CD4-positive, alpha-beta memory T cell (primary cell): ENCODE measurements at regions not wholly inside any gene's neighbourhood (a gene's known extent, or its start where the extent isn't known, plus 50 kb on each side); places are given as distances from the start of the nearest gene placed in this dataset.
"Not testable (repeated sequence)": the region's sequence is repeated elsewhere in the genome, so short reads cannot be mapped to it uniquely, and the experiment has no call there.

ENCODE experiments used
- CTCF ChIA-PET: fragments of 350-600 bp; sonication (Branson Sonifier 250); formaldehyde crosslinking; loops from one replicate; lab custom pipeline; 2021; ENCODE audit warnings: inconsistent platforms; ENCODE audit not compliant: partially characterized antibody; lab: Charles Lee
- POLR2A ChIA-PET: fragments of 350-600 bp; sonication (Branson Sonifier 250); formaldehyde crosslinking; loops from one replicate; lab custom pipeline; 2021; ENCODE audit not compliant: partially characterized antibody; lab: Charles Lee
- DNase-seq, 5 donors: peaks; one replicate each; pipeline versions ENCODE4 v3.0.0 to v3.0.0-alpha.2; 2020 to 2022; ENCODE audit warnings: mixed read lengths in 1 of 5
- H3K27ac ChIP-seq: one replicate; pipeline ENCODE4 v1.7.0; 2013; ENCODE audit warnings: low read depth, low read length
- H3K27me3 ChIP-seq: 2 replicates; pipeline ENCODE4 v1.7.0; 2013; ENCODE audit warnings: mild to moderate bottlenecking, low read length, moderate library complexity; ENCODE audit not compliant: insufficient read depth
- H3K36me3 ChIP-seq: 2 replicates; pipeline ENCODE4 v1.7.0; 2013; ENCODE audit warnings: mild to moderate bottlenecking, low read length, moderate library complexity; ENCODE audit not compliant: insufficient read depth
- H3K4me1 ChIP-seq: 2 replicates; pipeline ENCODE4 v1.7.0; 2013; ENCODE audit warnings: mild to moderate bottlenecking, low read length, moderate library complexity; ENCODE audit not compliant: insufficient read depth
- H3K4me3 ChIP-seq, 2 donors: one replicate each; pipeline ENCODE4 v1.7.0; 2013; ENCODE audit warnings: low read length in 2 of 2, mild to moderate bottlenecking in 1 of 2
- H3K9me3 ChIP-seq, 2 donors: one replicate each; pipeline ENCODE4 v1.7.0; 2013; ENCODE audit warnings: low read length in 2 of 2, control low read depth in 1 of 2; ENCODE audit not compliant: control insufficient read depth in 1 of 2
- H3K27ac Mint-ChIP-seq, 7 donors: one replicate each; pipeline ENCODE4 v1.8.0; 2020 to 2021; ENCODE audit warnings: mixed read lengths in 7 of 7, mild to moderate bottlenecking in 6 of 7, inconsistent platforms in 3 of 7, moderate library complexity in 3 of 7
- H3K27me3 Mint-ChIP-seq, 2 donors: one replicate each; pipeline ENCODE4 v1.8.0; 2020 to 2021; ENCODE audit warnings: mixed read lengths in 2 of 2
- H3K36me3 Mint-ChIP-seq, 2 donors: one replicate each; pipeline ENCODE4 v1.8.0; 2020 to 2021; ENCODE audit warnings: mixed read lengths in 2 of 2, inconsistent platforms in 1 of 2, mild to moderate bottlenecking in 1 of 2
- H3K4me1 Mint-ChIP-seq, 4 donors: one replicate each; pipeline ENCODE4 v1.8.0; 2020 to 2021; ENCODE audit warnings: mixed read lengths in 4 of 4, mild to moderate bottlenecking in 1 of 4
- H3K4me3 Mint-ChIP-seq, 8 donors: one replicate each; pipeline ENCODE4 v1.8.0; 2020 to 2021; ENCODE audit warnings: mixed read lengths in 8 of 8, mild to moderate bottlenecking in 7 of 8, moderate library complexity in 6 of 8, inconsistent platforms in 3 of 8
- H3K9me3 Mint-ChIP-seq, 8 donors: one replicate each; pipeline ENCODE4 v1.8.0; 2020 to 2021; ENCODE audit warnings: mixed read lengths in 8 of 8, mild to moderate bottlenecking in 5 of 8, inconsistent platforms in 3 of 8, moderate library complexity in 1 of 8
- intact Hi-C: fragments of 100-400 bp; cut with micrococcal nuclease; formaldehyde crosslinking; loops from one replicate; pipeline ENCODE4 v1.15.1; 2023

DNA sequence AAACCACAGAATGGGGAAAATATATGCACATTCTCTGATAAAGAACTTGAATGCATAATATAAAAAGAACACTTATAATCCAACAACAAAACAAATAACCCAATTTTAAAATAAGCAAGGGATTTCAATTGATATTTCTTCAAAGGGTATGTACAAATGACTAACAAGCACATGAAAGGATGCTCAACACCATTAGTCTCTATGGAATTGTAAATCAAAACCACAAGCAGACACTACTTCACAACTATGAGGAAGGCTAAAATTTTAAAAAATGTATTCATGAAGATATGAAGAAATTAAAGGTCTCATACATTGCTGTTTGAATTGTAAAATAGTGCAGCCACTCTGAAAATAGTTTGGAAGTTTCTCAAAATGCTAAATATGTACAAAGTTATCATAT is 78.9 kb upstream of the GAS1 start:
- Histone ChIP-seq H3K4me1 (no peaks in the 10 kb centered on the region), H3K27ac (no peak overlapping the region), H3K9me3 (no peaks in the 10 kb centered on the region), H3K27me3 (no peaks in the 10 kb centered on the region), H3K36me3 (no peaks in the 10 kb centered on the region), H3K4me3 (no peak overlapping the region)
- intact Hi-C loops: no loop called here
- H3K9me3 Mint-ChIP-seq: peaks cover 0 to 3% (median under 1%) of the 10 kb centered on the region in 8 donors
- CTCF ChIA-PET: no interaction called here
- POLR2A ChIA-PET: no interaction called here
- no peak overlapping the region for H3K4me3 Mint-ChIP-seq
- no peak overlapping the region for H3K27ac Mint-ChIP-seq
- DNase-seq: no peak
- peaks cover 2 to 11% of the 10 kb centered on the region in 2 donors for H3K27me3 Mint-ChIP-seq
- no peaks in the 10 kb centered on the region for H3K36me3 Mint-ChIP-seq
- H3K4me1 Mint-ChIP-seq: no peaks in the 10 kb centered on the region

DNA sequence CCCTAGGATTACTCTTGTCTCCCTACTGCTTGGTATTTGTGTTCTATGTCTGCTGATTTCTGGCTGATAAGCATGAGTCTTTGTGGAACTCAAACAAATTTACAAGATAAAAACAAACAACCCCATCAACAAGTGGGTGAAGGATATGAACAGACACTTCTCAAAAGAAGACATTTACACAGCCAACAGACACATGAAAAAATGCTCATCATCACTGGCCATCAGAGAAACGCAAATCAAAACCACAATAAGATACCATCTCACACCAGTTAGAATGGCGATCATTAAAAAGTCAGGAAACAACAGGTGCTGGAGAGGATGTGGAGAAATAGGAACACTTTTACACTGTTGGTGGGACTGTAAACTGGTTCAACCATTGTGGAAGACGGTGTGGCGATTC is 81.5 kb upstream of the GAS1 start:
- H3K4me3 ChIP-seq, H3K27ac ChIP-seq, POLR2A ChIA-PET, H3K36me3 ChIP-seq, H3K4me3 Mint-ChIP-seq, DNase-seq, intact Hi-C loops, H3K27ac Mint-ChIP-seq, H3K36me3 Mint-ChIP-seq, H3K4me1 ChIP-seq, H3K27me3 ChIP-seq, H3K9me3 ChIP-seq, H3K9me3 Mint-ChIP-seq, H3K4me1 Mint-ChIP-seq, CTCF ChIA-PET: not testable (repeated sequence)
- H3K27me3 Mint-ChIP-seq: peaks cover 2 to 13% of the 10 kb centered on the region in 2 donors

DNA sequence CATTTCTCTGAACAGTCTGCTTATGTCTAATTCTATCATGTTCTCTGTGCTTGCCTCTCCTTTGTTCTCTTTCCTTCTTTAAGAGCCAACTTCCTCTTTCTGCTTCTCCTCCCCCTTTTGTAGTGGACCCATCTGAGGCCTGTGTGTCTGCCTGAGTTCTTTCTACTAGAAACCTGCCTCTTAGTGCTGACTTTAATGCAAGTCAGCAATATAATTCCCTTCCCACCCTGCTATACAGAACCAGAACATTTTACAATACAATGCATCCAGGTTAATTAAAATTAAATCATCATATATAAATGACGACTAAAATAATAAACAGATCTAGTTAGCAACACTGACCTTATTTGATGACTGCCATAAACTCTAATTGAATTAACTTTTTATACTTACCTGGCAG is 82.6 kb upstream of the GAS1 start:
- no peaks in the 10 kb centered on the region for H3K27me3 ChIP-seq
- Mint-ChIP-seq H3K27me3 (peaks cover 2 to 10% of the 10 kb centered on the region in 2 donors), H3K36me3 (no peaks in the 10 kb centered on the region), H3K27ac (no peak overlapping the region), H3K9me3 (peaks cover 0 to 3% (median under 1%) of the 10 kb centered on the region in 8 donors), H3K4me3 (no peak overlapping the region), H3K4me1 (no peaks in the 10 kb centered on the region)
- no peak overlapping the region for H3K27ac ChIP-seq
- DNase-seq: no peak
- H3K36me3 ChIP-seq: no peaks in the 10 kb centered on the region
- H3K4me1 ChIP-seq: no peaks in the 10 kb centered on the region
- no peak overlapping the region for H3K4me3 ChIP-seq
- ChIA-PET POLR2A (no interaction called here), CTCF (no interaction called here)
- no peaks in the 10 kb centered on the region for H3K9me3 ChIP-seq
- intact Hi-C loops: no loop called here

DNA sequence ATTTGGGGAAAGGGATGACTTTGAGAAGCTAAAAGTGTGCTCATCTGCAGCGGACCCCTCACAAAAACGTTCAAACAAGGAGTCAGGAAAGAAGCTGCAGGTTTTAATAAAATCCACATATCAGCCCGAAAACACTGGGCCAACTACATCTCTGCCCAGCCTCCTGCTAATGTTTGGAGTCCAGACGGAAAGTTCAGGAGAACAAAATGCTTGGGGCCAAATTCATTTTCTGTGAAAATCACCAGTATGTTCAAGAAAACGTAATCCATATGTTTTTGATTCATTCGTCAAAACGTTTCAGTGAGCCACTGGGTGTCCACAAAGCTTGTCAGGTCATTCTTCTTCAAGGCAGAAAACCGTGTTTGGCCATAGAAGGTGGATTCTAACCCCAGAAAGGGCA is 87.5 kb upstream of the GAS1 start:
- no peaks in the 10 kb centered on the region for H3K36me3 ChIP-seq
- no peaks in the 10 kb centered on the region for H3K4me1 ChIP-seq
- intact Hi-C loops: no loop called here
- H3K27ac ChIP-seq: no peak overlapping the region
- H3K4me3 Mint-ChIP-seq: no peak overlapping the region
- no peaks in the 10 kb centered on the region for H3K9me3 ChIP-seq
- POLR2A ChIA-PET: interaction anchor here (0.6 kb wide), 1 partner anchor 75 kb away, joined by 4 read pairs; no protein-coding TSS in a partner anchor
- H3K36me3 Mint-ChIP-seq: no peaks in the 10 kb centered on the region
- no peak overlapping the region for H3K4me3 ChIP-seq
- H3K27me3 ChIP-seq: no peaks in the 10 kb centered on the region
- CTCF ChIA-PET: no interaction called here
- no peaks in the 10 kb centered on the region for H3K4me1 Mint-ChIP-seq
- no peak for DNase-seq
- no peak overlapping the region for H3K27ac Mint-ChIP-seq
- peaks cover 2 to 3% of the 10 kb centered on the region in 2 donors for H3K27me3 Mint-ChIP-seq
- H3K9me3 Mint-ChIP-seq: peaks cover 0 to 4% (median 0%) of the 10 kb centered on the region in 8 donors

DNA sequence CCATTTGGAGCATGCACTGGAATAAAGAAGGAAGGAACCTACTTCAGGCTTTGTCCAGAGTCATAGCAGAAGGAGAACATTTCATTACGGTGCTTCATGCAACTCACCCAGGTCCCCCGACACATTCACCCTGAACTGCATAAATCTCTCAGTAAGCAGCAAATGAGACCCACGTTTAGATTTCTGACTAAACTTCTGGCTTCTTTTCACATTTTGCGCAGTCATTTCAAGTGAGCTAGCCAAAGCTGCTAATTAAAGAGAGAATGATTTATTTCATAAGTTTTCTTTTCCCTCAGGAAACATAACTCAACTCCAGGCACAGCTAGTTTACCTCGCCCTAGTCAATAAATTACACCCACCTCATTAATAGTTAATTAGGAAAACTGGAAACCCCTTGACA is 88.6 kb upstream of the GAS1 start:
- no peak overlapping the region for H3K4me3 ChIP-seq
- H3K27ac ChIP-seq: no peak overlapping the region
- ChIA-PET CTCF (no interaction called here), POLR2A (no interaction called here)
- no peak for DNase-seq
- Mint-ChIP-seq H3K4me3 (no peak overlapping the region), H3K4me1 (no peaks in the 10 kb centered on the region), H3K9me3 (peaks cover 0 to 4% (median 0%) of the 10 kb centered on the region in 8 donors), H3K36me3 (no peaks in the 10 kb centered on the region), H3K27ac (no peak overlapping the region), H3K27me3 (peaks cover 2 to 6% of the 10 kb centered on the region in 2 donors)
- no peaks in the 10 kb centered on the region for H3K36me3 ChIP-seq
- no peaks in the 10 kb centered on the region for H3K4me1 ChIP-seq
- H3K9me3 ChIP-seq: no peaks in the 10 kb centered on the region
- intact Hi-C loops: no loop called here
- no peaks in the 10 kb centered on the region for H3K27me3 ChIP-seq

DNA sequence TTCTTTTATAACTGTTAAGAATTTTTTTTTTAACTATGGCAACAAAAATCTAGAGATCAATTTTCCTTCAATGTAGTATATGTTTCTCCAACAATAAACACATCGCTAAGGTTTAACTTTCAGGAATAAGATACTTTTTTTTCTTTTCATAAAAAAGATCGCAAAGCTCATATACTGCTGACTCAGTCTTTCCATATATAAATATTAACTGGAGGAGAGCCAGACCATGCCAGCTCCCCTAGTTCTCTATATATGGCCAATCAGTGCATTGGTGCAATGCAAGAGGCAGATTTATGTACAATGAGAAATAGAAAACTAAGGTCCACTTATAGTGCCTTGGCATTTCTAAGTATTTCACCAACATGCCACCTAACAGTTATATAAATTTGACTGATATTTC is 89.2 kb upstream of the GAS1 start:
- Mint-ChIP-seq H3K27me3 (peaks cover 2 to 7% of the 10 kb centered on the region in 2 donors), H3K9me3 (peaks cover 0 to 4% (median under 1%) of the 10 kb centered on the region in 8 donors), H3K4me3 (no peak overlapping the region), H3K4me1 (no peaks in the 10 kb centered on the region), H3K36me3 (no peaks in the 10 kb centered on the region), H3K27ac (no peak overlapping the region)
- no peak for DNase-seq
- intact Hi-C loops: no loop called here
- Histone ChIP-seq H3K4me1 (no peaks in the 10 kb centered on the region), H3K36me3 (no peaks in the 10 kb centered on the region), H3K27me3 (no peaks in the 10 kb centered on the region), H3K9me3 (no peaks in the 10 kb centered on the region), H3K4me3 (no peak overlapping the region), H3K27ac (no peak overlapping the region)
- ChIA-PET CTCF (no interaction called here), POLR2A (no interaction called here)

DNA sequence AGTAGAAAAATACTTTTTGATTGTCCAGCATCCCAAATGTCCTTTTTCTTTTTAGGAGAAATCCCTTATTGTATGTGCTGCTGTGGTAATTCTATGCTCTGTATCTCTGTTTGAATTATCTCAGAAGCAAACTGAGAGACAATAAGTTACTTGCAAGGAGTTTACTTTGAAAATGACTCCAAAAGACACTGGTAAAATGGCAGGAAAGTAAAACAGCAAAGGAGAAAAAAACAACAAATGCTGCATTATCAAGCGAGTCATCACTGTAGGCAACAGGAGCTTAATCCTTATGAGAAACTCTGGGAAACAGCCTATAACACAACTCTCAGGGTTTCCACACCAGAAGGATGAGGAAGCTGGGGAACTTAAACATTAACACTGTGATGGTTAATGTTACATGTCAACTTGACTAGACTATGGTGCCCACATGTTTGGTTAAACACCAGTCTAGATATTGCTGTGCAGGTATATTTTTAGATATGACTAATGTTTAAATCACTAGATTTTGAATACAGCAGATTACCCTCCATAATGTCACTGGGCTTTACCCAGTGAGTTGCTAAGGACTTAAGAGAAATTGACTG is 92.6 kb upstream of the GAS1 start:
- H3K9me3 Mint-ChIP-seq: peaks cover 0 to 4% (median under 1%) of the 10 kb centered on the region in 8 donors
- CTCF ChIA-PET: no interaction called here
- Histone ChIP-seq H3K27me3 (no peaks in the 10 kb centered on the region), H3K9me3 (no peaks in the 10 kb centered on the region), H3K36me3 (no peaks in the 10 kb centered on the region), H3K4me1 (no peaks in the 10 kb centered on the region), H3K27ac (no peak overlapping the region), H3K4me3 (no peak overlapping the region)
- DNase-seq: no peak
- H3K36me3 Mint-ChIP-seq: no peaks in the 10 kb centered on the region
- intact Hi-C loops: no loop called here
- no peak overlapping the region for H3K4me3 Mint-ChIP-seq
- POLR2A ChIA-PET: no interaction called here
- no peak overlapping the region for H3K27ac Mint-ChIP-seq
- no peaks in the 10 kb centered on the region for H3K4me1 Mint-ChIP-seq
- peaks cover 2 to 4% of the 10 kb centered on the region in 2 donors for H3K27me3 Mint-ChIP-seq
